C4-2B (cell line): ENCODE measurements at regions not wholly inside any gene's neighbourhood (a gene's known extent, or its start where the extent isn't known, plus 50 kb on each side); places are given as distances from the start of the nearest gene placed in this dataset.

Source experiments
- CTCF ChIP-seq: fragments of 450-650 bp; conservative IDR thresholded peaks from 2 replicates; pipeline ENCODE4 v1.5.1; 2017; ENCODE audit warnings: mild to moderate bottlenecking
- ZFX ChIP-seq: fragments of 450-650 bp; IDR thresholded peaks from 2 replicates; pipeline ENCODE4 v1.6.1; 2017

- TF ChIP-seq CTCF = no peak
- TF ChIP-seq ZFX = no peak
These were observed 1893.8 kb downstream of the NCAM2 start for GRCh38 chr21:22892028-22892427.
